ENCODE measurements at regions not wholly inside any gene's neighbourhood (a gene's known extent, or its start where the extent isn't known, plus 50 kb on each side); places are given as distances from the start of the nearest gene placed in this dataset.

GRCh38 chr13:84031120-84031519, 148.8 kb upstream of the SLITRK1 start:
- intact Hi-C loops (cut with micrococcal nuclease; ENCODE audit: unreplicated experiment): no loop called here
- H3K27ac ChIP-seq (ENCODE audit: low read depth, low read length, poor library complexity, severe bottlenecking): no peak overlapping the region
- no peak for DNase-seq (ENCODE audit: low spot score)
- ChIA-PET CTCF (ENCODE audit: unreplicated experiment) (no interaction called here), POLR2A (no interaction called here)
- H3K36me3 ChIP-seq (ENCODE audit: insufficient read depth, low read length): no peaks in the 10 kb centered on the region
- no peak overlapping the region for H2AFZ ChIP-seq (ENCODE audit: low read length)
- no peak overlapping the region for H3K4me3 ChIP-seq (ENCODE audit: low read depth, low read length, poor library complexity, severe bottlenecking)
- no peaks in the 10 kb centered on the region for H3K4me1 ChIP-seq (ENCODE audit: insufficient read depth, low read length, poor library complexity, severe bottlenecking)
- H3K9me3 ChIP-seq (ENCODE audit: low read length): no peaks in the 10 kb centered on the region
- BruUV-seq (replicated peaks): no TSS peak
- H4K20me1 ChIP-seq (ENCODE audit: insufficient read depth, low read length): no peaks in the 10 kb centered on the region
- no peak overlapping the region for H3K4me2 ChIP-seq (ENCODE audit: low read length)
- no peaks in the 10 kb centered on the region for H3K9me2 ChIP-seq (ENCODE audit: insufficient read depth, low read length)
- H3K79me2 ChIP-seq (ENCODE audit: insufficient read depth, low read depth, low read length): no peaks in the 10 kb centered on the region
- TF ChIP-seq CTCF (conservative IDR thresholded peaks at IDR 0.05; ENCODE audit: low read length) (no peak), EZH2phosphoT487 (IDR thresholded peaks at IDR 0.05; ENCODE audit: borderline replicate concordance, low read depth, low read length) (no peak)

- H3K4me3 ChIP-seq (ENCODE audit: low read depth, low read length, poor library complexity, severe bottlenecking): no peak overlapping the region
- no peaks in the 10 kb centered on the region for H3K36me3 ChIP-seq (ENCODE audit: insufficient read depth, low read length)
- intact Hi-C loops (cut with micrococcal nuclease; ENCODE audit: unreplicated experiment): no loop called here
- ChIA-PET CTCF (ENCODE audit: unreplicated experiment) (no interaction called here), POLR2A (no interaction called here)
- no peaks in the 10 kb centered on the region for H3K79me2 ChIP-seq (ENCODE audit: insufficient read depth, low read depth, low read length)
- TF ChIP-seq CTCF (conservative IDR thresholded peaks at IDR 0.05; ENCODE audit: low read length): no peak
- no peak for TF ChIP-seq EZH2phosphoT487 (IDR thresholded peaks at IDR 0.05; ENCODE audit: borderline replicate concordance, low read depth, low read length)
- H3K4me1 ChIP-seq (ENCODE audit: insufficient read depth, low read length, poor library complexity, severe bottlenecking): no peaks in the 10 kb centered on the region
- H3K9me2 ChIP-seq (ENCODE audit: insufficient read depth, low read length): no peaks in the 10 kb centered on the region
- no peak for DNase-seq (ENCODE audit: low spot score)
- no TSS peak for BruUV-seq (replicated peaks)
- no peak overlapping the region for H3K4me2 ChIP-seq (ENCODE audit: low read length)
- no peaks in the 10 kb centered on the region for H3K9me3 ChIP-seq (ENCODE audit: low read length)
- H3K27ac ChIP-seq (ENCODE audit: low read depth, low read length, poor library complexity, severe bottlenecking): no peak overlapping the region
- no peaks in the 10 kb centered on the region for H4K20me1 ChIP-seq (ENCODE audit: insufficient read depth, low read length)
- H2AFZ ChIP-seq (ENCODE audit: low read length): no peak overlapping the region
Observed at GRCh38 chr13:84029396-84029795, 147.1 kb upstream of the SLITRK1 start.

- H3K4me1 ChIP-seq (ENCODE audit: insufficient read depth, low read length, poor library complexity, severe bottlenecking): no peaks in the 10 kb centered on the region
- intact Hi-C loops (cut with micrococcal nuclease; ENCODE audit: unreplicated experiment): no loop called here
- POLR2A ChIA-PET: no interaction called here
- no peak for DNase-seq (ENCODE audit: low spot score)
- CTCF ChIA-PET (ENCODE audit: unreplicated experiment): no interaction called here
- no peak overlapping the region for H3K4me3 ChIP-seq (ENCODE audit: low read depth, low read length, poor library complexity, severe bottlenecking)
- H3K9me3 ChIP-seq (ENCODE audit: low read length): no peaks in the 10 kb centered on the region
- no TSS peak for BruUV-seq (replicated peaks)
- no peaks in the 10 kb centered on the region for H3K79me2 ChIP-seq (ENCODE audit: insufficient read depth, low read depth, low read length)
- no peak overlapping the region for H2AFZ ChIP-seq (ENCODE audit: low read length)
- H3K27ac ChIP-seq (ENCODE audit: low read depth, low read length, poor library complexity, severe bottlenecking): no peak overlapping the region
- no peaks in the 10 kb centered on the region for H3K36me3 ChIP-seq (ENCODE audit: insufficient read depth, low read length)
- no peaks in the 10 kb centered on the region for H3K9me2 ChIP-seq (ENCODE audit: insufficient read depth, low read length)
- no peaks in the 10 kb centered on the region for H4K20me1 ChIP-seq (ENCODE audit: insufficient read depth, low read length)
- no peak overlapping the region for H3K4me2 ChIP-seq (ENCODE audit: low read length)
- no peak for TF ChIP-seq EZH2phosphoT487 (IDR thresholded peaks at IDR 0.05; ENCODE audit: borderline replicate concordance, low read depth, low read length)
- no peak for TF ChIP-seq CTCF (conservative IDR thresholded peaks at IDR 0.05; ENCODE audit: low read length)
Observed at GRCh38 chr13:84025824-84026223, 143.6 kb upstream of the SLITRK1 start.
